GM12875 (cell line): ENCODE measurements at regions not wholly inside any gene's neighbourhood (a gene's known extent, or its start where the extent isn't known, plus 50 kb on each side); places are given as distances from the start of the nearest gene placed in this dataset.

Experiments
- H3K4me3 ChIP-seq: one replicate; pipeline ENCODE4 v1.5.1; 2011; ENCODE audit warnings: low read depth, low read length, control low read depth
- CTCF ChIP-seq: IDR thresholded peaks from 2 replicates; pipeline ENCODE4 v1.5.1; 2011; ENCODE audit warnings: low read depth, mild to moderate bottlenecking, control low read depth, inconsistent platforms, low read length, moderate library complexity, borderline replicate concordance; ENCODE audit not compliant: insufficient read depth

DNA sequence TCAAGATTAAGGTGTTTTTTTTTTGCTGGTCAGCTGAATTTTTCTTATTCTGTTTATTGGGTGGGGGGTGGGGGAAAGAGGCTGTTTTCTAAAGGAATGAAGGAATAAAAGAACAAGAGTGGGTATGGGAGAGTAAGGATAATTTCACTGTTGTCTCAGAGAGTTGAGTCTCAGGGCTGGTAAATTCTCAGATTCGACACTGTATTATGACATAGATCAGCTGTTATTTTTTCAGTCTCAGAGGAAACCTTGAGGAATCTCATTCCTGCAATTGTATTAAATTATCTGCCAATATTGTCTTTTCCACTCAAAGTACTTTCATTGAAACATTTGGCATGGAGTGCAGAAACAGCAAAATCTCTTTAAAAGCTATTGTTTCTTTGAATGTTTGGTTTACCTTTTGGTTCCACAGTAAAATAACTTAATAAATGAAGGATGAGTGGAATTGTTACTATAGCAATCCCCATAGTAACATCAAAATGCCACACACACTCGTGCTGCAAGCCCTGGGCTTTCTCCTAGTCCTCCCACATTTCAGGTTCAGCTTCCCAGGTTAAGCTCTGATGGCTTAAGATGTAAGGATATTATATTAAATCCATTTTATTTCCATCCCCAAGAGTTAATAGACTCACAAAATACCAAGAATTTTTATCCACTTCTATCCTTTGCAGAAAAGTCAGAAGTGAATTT lies 478.7 kb upstream of the TCF4 start:
- TF ChIP-seq CTCF: no peak
- no peak overlapping the region for H3K4me3 ChIP-seq

DNA sequence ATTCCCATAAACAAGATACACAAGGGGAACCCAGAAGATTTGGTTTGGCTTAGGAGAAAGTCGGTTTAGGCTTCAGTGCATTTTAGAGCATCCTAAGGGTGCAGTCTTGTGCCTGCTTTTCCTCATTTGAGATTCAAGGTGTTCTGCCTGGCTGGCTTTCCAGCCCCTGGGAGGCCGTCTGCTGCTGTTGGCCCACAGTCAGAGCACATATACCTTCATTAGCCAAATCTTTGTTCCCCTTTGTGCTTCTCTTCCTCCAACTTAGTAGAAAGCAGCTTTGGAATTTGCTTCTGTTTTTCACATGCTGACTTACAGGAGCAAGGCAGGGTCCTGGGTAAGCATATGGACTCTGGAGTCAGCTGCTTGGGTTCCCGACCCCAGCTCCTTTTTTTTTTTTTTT lies 477.1 kb upstream of the TCF4 start:
- TF ChIP-seq CTCF: no peak
- no peak overlapping the region for H3K4me3 ChIP-seq

DNA sequence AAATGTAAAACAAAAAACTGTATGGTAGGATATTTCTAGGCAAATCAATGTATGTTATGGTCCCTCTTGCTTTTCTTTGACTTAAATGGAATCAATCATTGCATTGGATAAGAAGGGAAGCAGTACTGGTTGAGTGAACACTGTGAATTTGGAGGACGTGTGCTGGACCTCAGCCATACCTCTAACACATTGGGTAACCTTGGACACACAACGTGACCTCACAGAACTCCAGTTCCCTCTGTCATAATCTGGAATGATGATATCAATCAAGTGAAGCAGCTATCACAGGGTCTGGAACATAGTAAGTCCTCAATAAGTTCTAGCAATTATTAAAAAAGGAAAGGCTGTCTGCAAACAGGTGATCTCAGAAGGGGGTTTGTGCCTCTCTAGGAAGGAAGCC lies 474.9 kb upstream of the TCF4 start:
- TF ChIP-seq CTCF: no peak
- no peak overlapping the region for H3K4me3 ChIP-seq

- no peak overlapping the region for H3K4me3 ChIP-seq
Measured at GRCh38 chr18:56060967-56061541, 473.1 kb upstream of the TCF4 start.

DNA sequence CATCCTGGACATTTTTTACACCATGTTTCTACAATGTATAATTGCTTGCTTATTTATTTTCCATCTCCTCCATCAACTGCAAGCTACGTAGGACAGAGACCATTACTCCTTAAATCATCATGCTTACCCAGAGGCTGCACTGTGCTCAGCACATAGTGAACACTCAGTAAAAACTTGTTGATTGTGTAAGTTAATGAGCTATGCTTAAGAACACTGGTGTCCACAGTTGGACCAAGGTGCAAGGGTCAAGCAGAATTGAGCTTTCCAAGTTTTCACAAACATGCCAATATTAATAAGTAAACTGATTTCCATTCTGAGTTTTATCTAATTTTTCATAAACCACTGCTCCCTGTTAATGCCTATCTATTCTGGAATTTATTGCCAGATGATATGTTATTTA lies 464.2 kb upstream of the TCF4 start:
- TF ChIP-seq CTCF: no peak
- H3K4me3 ChIP-seq: no peak overlapping the region

More at GRCh38 chr18:56060967-56061541, 473.1 kb upstream of the TCF4 start:
- TF ChIP-seq CTCF: no peak

- no peak for TF ChIP-seq CTCF
- no peak overlapping the region for H3K4me3 ChIP-seq
Measured at GRCh38 chr18:56044239-56044638, 456.2 kb upstream of the TCF4 start.

DNA sequence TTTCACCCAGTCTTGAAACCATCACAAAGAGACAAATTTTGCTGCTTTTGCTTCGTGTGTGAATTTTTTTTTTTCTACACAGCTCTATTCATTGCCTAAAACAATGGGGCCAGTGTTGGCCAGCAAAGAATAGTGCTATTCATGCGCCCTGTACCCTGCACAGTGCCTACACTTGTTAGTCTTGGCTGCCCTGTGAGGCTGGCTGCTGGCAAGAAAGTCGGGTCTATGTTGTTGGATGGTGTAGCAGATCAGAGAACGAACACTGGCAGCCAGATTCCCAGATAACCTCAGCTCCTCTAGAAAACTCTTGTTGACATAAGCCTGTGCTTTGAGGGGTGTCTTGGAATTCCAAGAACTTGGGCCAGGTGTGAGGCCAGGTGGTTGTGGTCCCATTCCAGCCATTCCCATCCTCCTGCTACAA lies 455.7 kb upstream of the TCF4 start:
- TF ChIP-seq CTCF: no peak

More for the DNA sequence above, 455.7 kb upstream of the TCF4 start:
- no peak overlapping the region for H3K4me3 ChIP-seq
